ENCODE measurements at regions not wholly inside any gene's neighbourhood (a gene's known extent, or its start where the extent isn't known, plus 50 kb on each side); places are given as distances from the start of the nearest gene placed in this dataset.

GRCh38 chr3:106421909-106422308 is 553.1 kb upstream of the CBLB start (continued):
- no peak for TF ChIP-seq REST (IDR thresholded peaks at IDR 0.05; ENCODE audit: low read depth, low read length)
- no peak for TF ChIP-seq FOSL2 (IDR thresholded peaks at IDR 0.05; ENCODE audit: borderline replicate concordance, low read depth)
- TF ChIP-seq YY1 (IDR thresholded peaks at IDR 0.05; ENCODE audit: low read depth): no peak
- TF ChIP-seq TEAD4 (IDR thresholded peaks at IDR 0.05; ENCODE audit: borderline replicate concordance, insufficient read depth): no peak; the same call in 1 of the 2 replicates
- no peak for TF ChIP-seq MEF2A (IDR thresholded peaks at IDR 0.05; ENCODE audit: borderline replicate concordance, low read depth)
- no peak for TF ChIP-seq IRF3 (IDR thresholded peaks at IDR 0.05; ENCODE audit: low read depth, low read length)
- TF ChIP-seq RFX5 (IDR thresholded peaks at IDR 0.05; ENCODE audit: low read length): no peak

GRCh38 chr3:106423321-106424225 is 554.8 kb upstream of the CBLB start:
- H3K9me2 ChIP-seq: no peaks in the 10 kb centered on the region
- no peak overlapping the region for H3K9ac ChIP-seq
- no peak for DNase-seq
- no peak for TF ChIP-seq ELF1 (IDR thresholded peaks at IDR 0.05)
- no peak for TF ChIP-seq ZBTB33 (IDR thresholded peaks at IDR 0.05; ENCODE audit: borderline replicate concordance, low read depth)
- TF ChIP-seq PBX3 (IDR thresholded peaks at IDR 0.05): no peak
- no peak for TF ChIP-seq RFX5 (IDR thresholded peaks at IDR 0.05; ENCODE audit: low read length)
- no peak for TF ChIP-seq IRF3 (IDR thresholded peaks at IDR 0.05; ENCODE audit: low read depth, low read length)
- no peak for TF ChIP-seq GATA2 (CRISPR knock-in tag; IDR thresholded peaks at IDR 0.05)
- no peak for TF ChIP-seq SMC3 (IDR thresholded peaks at IDR 0.05; ENCODE audit: low read depth, low read length)
- no peak overlapping the region for H3K4me3 ChIP-seq (ENCODE audit: low read depth in 2 of 2, low read length in 1 of 2)
- no peak overlapping the region for H3K4me2 ChIP-seq
- peaks cover 0 to 12% of the 10 kb centered on the region in 2 experiments; a peak in 3 of 4 replicates for H3K4me1 ChIP-seq (ENCODE audit: control insufficient read depth in 1 of 2, insufficient read depth in 2 of 2, low read depth in 1 of 2, low read length in 1 of 2)
- ChIA-PET CTCF (no interaction called here), POLR2A (no interaction called here)
- H3F3A ChIP-seq (replicated peaks; ENCODE audit: insufficient read depth): peaks cover 8% of the 10 kb centered on the region
- no peaks in the 10 kb centered on the region for H3K27me3 ChIP-seq (ENCODE audit: insufficient read depth)
- no peaks in the 10 kb centered on the region for H3K79me2 ChIP-seq (ENCODE audit: insufficient read depth)
- 74% methylated on average over 7 of the region's 7 CpGs for WGBS (ENCODE audit: low lambda C conversion rate)
- H3K27ac ChIP-seq (ENCODE audit: low read depth in 2 of 2, low read length in 1 of 2): no peak overlapping the region
- no peak overlapping the region for H2AFZ ChIP-seq (ENCODE audit: low read depth)
- peaks cover 3% of the 10 kb centered on the region; the same call in 1 of the 2 replicates for H3K9me3 ChIP-seq
- no peaks in the 10 kb centered on the region for H4K20me1 ChIP-seq (ENCODE audit: insufficient read depth)
- no peaks in the 10 kb centered on the region for H3K36me3 ChIP-seq (replicated peaks in 1 of 2; ENCODE audit: control insufficient read depth in 1 of 2, insufficient read depth in 2 of 2, low read length in 1 of 2)

Measured in SK-N-SH (cell line).